Islet precursor cell (in vitro differentiated cells): ENCODE measurements at regions not wholly inside any gene's neighbourhood (a gene's known extent, or its start where the extent isn't known, plus 50 kb on each side); places are given as distances from the start of the nearest gene placed in this dataset.

ENCODE experiments used
- DNase-seq: peaks from one replicate; pipeline ENCODE4 v3.0.0-alpha.2; 2018

GRCh38 chr18:78679031-78679430, 300.6 kb upstream of the SALL3 start:
- DNase-seq, result no peak

GRCh38 chr18:78679613-78680260, 299.9 kb upstream of the SALL3 start:
- no peak for DNase-seq

DNA sequence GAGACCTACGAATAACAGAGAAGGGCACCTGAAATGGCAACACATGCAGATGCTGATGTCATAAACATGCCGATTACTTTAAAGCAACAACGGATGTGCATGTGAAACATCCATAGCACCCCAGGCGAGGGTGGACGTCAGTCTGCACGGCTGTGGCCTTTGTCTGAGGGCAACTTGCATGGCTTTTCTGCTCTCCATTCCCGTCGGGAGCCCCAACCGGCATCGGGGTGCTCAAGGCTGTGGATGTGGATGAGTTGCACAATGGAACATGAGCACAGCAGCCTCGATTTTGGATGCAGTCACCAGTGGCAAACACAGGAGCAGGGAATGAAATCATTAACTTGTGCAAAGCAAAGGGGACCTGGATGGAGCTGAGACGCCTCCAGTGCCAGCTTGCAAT, 298.2 kb upstream of the SALL3 start:
- DNase-seq, result no peak

DNA sequence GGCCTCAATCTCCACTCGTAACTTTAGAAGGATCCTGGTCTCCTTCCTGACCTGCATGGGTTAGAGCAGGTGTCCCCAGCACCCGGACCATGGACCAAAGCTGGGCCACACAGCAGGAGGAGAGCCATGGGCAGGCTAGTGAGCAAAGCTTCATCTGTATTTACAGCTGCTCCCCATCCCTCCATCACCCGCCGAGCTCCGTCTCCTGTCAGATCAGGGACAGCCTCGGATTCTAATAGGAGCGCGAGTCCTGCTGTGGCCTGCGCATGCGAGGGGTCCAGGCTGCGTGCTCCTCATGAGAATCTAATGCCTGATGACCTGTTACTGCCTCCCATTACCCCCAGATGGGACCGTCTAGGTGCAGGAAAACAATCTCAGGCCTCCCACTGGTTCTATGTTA, 297.7 kb upstream of the SALL3 start:
- DNase-seq, result no peak

DNA sequence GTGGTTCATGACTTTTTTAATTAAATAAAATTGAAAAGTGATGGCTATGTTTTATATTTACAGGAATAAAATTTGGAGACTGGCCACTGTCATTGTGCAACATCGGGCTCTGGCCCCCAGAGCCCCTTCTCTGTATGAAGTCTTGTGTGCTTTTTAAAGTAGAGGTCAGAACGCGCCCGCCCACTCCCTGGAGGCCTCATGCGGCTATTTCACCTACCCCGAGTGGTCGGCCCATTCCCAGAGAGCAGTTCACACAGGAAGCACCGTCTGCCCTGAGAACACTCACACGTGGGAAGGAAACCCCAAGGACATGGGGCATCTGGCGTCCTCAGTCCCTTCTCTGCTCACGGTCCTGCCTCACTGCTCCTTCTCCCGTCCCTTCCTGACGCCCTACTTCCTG, 296.9 kb upstream of the SALL3 start:
- no peak for DNase-seq

DNA sequence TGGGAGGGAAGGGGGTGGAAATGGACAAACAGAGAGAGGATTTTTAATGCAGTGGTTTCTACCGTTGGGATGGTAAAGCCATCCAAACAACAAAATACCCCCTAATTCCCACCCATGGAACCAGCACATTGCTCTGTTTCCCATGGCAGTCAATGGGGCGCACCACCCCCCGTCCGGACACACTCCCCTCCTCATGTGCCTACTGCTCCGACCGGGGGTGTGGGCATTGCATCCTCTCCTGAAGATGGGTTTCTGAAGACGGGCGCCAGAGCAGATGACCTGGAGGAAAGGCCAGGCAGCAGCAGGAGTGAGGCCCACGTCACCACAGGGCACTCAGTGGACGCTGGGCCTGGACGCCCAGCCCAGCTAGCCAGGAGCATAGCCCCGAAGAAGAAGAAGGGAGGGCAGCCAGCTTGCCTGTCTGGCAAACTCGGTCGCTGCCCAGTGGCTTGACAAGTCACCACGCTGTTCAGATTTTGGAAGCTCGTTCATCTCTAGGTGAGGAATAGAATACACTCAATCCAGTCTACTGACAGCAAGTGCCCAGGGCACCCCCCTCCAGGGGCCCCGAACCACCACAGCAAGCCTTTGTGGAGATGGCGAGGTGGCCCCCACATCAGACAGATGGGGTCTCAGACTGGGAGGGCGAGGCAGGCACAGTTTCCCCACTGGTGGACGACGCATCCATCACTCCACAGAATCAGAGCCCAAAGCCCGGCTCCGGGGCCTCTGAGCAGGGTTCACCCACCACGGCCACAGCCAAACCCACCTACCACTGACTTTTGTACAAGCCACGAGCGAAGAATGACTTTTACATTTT, 296.2 kb upstream of the SALL3 start:
- no peak for DNase-seq

GRCh38 chr18:78685250-78685979, 294.2 kb upstream of the SALL3 start:
- DNase-seq, result no peak

GRCh38 chr18:78685980-78686530, 293.6 kb upstream of the SALL3 start:
- DNase-seq, result no peak

DNA sequence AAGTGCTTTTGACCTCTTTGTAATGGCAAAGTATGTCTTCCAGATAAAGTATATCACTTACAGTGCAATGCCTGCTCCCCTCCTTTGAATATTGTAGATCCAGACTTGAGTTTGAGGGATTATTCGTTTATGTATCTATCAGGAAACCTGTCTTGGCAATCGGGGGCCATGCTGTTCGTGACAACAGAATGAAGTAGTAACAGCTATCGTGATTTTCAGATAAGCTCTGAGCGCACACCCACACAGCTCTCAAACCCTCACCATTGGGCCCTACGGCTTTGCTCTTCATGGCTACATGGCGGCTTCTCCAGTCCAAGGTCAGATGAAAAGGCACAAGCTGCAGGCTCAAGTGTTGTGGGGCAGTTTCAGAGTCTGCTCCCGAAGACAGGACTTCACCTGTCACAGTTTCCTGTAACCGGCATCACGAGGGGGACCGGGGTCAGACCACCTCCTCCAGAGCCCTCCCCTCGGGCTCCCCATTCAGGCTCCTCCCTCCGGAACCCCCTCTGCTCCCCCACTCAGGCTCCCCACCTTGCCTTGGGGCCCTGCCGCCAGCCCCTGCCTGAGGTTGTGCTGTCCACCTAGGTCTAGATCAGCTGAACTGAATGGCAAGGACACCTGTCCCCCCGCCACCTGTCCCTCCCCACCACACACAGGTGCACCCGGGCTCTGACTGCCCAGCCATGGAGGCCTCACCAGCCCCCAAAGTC, 292.5 kb upstream of the SALL3 start:
- no peak for DNase-seq

GRCh38 chr18:78687736-78688135, 291.9 kb upstream of the SALL3 start:
- no peak for DNase-seq

DNA sequence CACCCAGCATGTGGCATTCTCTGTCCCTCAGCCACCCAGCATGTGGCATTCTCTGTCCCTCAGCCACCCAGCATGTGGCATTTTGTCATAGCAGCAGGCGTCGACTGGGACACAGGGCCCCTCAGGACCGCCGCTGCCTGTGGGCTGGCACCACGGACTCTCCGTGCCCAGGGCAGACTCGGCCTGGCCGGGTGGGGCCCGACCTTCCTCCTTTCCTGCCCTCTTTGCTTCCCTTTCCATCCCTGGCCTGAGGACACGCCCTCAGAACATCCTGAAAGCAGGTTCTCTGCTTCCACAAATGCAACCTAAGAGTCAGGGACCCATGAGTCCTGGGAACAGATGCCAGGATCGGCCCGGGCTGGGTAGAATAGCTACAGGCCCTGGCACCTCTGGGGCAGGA, 291.4 kb upstream of the SALL3 start:
- DNase-seq, result no peak

GRCh38 chr18:78688916-78689315, 290.7 kb upstream of the SALL3 start:
- DNase-seq, result no peak

GRCh38 chr18:78689606-78690005, 290.0 kb upstream of the SALL3 start:
- no peak for DNase-seq

- DNase-seq, result no peak
Measured at GRCh38 chr18:78692105-78692504, 287.5 kb upstream of the SALL3 start.

GRCh38 chr18:78693429-78693828, 286.2 kb upstream of the SALL3 start:
- no peak for DNase-seq

DNA sequence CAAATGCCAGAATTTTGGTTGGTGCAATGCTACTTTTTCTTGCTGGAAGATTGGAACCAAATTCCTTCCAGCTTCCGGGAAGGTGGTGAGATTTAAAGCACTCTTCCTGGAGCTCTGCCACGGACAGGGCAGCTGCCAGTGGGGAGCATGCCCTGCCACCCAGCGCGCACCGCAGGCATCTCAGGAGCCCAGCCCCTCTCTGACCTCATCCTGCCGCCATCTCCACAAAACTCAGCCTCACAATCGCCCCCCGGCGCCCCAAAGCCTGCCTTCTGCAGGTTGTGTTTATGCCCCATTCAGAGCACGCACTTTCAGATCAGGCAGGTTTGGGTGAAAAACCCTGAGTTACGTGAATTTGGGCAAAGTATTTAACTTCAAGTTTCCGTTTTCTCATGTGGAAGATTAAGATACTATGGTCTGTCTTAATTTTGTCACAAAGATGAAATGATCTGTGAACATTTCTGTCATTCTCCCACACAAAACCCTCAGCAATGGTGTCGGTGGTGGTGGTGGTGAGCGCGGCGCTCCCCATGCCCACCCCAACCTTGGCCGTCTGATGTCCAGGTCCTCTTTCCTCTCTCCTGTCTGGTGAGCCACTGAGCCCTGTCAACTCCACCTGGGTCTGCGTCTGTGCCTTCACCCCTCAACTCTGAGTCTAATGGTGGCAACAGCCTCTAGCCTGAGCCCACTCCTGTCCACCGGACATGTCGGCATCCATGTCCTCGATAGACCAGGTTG, 282.8 kb upstream of the SALL3 start:
- no peak for DNase-seq

GRCh38 chr18:78697446-78697845, 282.2 kb upstream of the SALL3 start:
- DNase-seq, result no peak

DNA sequence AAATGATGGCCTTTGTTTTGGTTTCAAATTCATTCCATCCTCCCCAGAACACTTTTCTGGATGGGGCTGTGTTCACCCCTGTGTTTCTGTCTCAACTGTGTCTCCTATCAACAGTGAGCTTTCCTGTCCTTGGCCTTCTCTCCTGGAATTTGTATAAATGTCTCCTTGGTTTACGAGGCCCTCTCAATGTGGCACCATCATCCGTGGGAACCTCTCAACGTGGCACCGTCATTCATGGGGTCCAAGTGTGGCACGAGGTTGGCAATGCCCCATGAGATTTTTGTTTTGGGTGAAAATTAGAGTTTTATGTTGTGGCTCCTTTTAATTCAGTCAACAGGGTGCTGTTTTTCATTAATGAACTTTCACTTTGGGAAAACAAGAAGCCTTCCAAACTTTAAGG, 280.7 kb upstream of the SALL3 start:
- no peak for DNase-seq

DNA sequence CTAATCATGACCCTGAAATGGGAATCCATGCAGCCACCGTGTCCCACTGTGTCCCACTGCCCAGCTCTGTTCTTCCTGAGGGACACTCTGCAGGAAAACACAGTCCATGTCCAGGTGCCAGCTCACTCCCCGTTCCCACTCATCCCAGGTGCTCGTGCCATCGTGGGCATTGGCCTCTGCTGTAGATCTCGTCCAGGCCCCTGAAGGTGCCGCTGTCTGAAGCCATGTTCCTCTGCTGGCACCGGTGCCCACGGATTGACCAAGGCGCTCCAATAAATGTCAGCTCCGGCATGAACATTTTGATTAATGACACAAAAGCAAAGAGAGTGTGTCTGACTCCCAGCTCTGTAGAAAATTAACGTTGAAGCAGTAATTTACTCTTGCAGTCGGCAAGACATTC, 280.1 kb upstream of the SALL3 start:
- DNase-seq, result no peak

DNA sequence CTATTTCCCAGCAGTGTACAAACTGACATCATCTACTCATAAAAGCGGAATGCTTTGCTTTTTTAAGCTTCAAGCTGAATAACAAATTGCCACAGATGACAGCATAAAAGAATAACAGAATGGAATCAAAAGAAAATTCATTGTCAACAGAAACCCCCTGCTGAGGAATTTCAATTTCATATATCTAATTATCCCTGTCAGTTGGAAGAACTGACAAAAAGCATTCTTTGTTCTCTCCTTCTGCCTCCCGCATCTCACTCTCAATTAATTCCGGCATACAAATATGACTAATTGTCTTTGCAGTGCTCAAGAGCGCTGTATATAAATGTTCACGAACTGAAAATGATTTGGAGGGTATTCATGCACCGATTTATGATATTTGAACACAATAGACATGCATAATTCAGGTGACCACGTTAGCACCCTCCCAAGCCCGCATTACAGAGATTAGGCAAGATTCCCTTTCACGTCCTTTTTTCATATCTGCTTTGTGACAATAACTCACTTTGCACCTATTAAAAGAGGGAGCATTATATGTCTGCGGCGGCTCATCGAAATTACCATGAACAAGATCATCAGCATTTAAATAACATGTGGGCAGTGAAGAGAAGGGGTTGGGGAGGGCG, 277.7 kb upstream of the SALL3 start:
- DNase-seq, result no peak

DNA sequence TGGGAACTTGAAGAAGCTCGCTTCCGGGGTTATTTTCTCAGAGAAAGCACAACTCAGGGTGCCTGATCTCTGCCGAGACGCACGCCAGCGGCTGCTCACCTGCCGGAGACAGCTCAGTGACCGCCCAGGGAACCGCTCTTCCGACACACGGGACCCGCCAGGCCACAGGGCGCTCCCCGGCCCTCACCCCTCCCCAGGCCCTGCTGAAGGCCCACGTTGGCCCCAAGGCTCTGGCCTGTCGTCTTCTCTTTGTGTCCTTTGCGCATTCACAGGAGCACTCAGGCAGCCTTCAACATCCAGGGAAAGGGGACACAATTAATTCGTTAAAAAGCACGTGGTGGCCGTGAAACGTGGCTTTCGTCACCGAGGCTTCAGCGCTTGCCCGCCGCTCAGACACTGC, 276.3 kb upstream of the SALL3 start:
- no peak for DNase-seq

- DNase-seq, result no peak
Measured at GRCh38 chr18:78704971-78705461, 274.6 kb upstream of the SALL3 start.
